HG02884 (cell line): ENCODE measurements at regions not wholly inside any gene's neighbourhood (a gene's known extent, or its start where the extent isn't known, plus 50 kb on each side); places are given as distances from the start of the nearest gene placed in this dataset.

Source experiments
- ATAC-seq: cut with Tn5 transposase; IDR thresholded peaks from one replicate; pipeline ENCODE4 v1.9.1; 2021; ENCODE audit warnings: mild to moderate bottlenecking, moderate library complexity; ENCODE audit not compliant: unreplicated experiment

GRCh38 chr14:84152452-84152851, 1377.5 kb upstream of the FLRT2 start:
- ATAC-seq: no peak

DNA sequence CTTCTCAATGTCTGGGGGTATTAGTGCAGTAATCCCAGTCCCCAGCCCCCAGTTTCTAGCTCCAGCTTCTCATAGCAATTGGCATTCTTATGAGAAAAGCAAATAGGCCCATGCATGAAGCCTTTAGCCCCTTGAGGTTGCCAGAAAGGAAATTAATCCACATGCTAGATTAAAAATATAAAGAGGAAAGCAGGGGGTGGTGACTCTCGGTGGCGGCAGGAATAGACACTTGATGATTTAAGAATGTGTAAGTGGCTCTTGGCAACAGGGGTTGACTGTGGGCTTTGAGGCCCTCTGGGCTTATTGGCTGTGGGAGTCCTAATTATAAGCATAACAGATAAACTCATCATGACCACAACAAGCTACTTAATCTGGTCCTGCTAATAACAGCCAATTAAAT, 1367.3 kb upstream of the FLRT2 start:
- no peak for ATAC-seq

DNA sequence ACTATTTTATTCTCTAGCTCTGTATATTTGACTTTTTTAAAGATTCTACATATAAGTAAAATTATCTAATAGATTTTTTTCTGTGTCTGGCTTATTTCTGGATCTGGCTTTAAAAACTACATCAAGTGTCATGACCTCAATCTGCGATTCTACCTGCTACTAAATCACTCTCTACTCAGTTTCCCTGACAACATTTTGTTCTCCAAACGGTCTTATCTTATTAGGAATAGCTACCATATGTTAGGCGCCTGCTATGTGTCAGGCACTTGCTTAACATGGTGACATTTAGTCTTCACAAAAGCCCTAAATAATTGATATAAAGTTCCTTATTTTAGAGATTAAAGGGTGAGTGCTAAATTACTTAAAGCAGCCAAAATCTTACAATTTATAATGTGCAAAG, 1362.9 kb upstream of the FLRT2 start:
- no peak for ATAC-seq

DNA sequence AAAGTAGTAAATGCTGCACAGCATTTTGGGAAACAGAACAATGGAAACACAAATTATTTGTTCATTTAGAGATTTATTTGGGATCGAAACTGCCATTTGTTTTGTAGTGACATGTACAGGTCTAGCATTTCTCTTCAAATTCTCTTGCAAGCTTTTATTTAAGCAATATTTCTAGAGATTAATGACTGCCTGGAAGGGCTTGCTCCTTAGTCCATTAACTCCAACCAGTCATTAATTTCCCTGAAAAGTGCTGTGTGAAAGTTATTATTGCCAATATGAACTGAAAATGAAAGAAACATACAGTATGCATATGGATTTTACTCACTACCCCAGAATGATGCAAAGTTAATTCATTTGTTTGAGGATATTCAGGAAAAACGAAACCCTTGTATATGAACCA, 1349.6 kb upstream of the FLRT2 start:
- no peak for ATAC-seq

DNA sequence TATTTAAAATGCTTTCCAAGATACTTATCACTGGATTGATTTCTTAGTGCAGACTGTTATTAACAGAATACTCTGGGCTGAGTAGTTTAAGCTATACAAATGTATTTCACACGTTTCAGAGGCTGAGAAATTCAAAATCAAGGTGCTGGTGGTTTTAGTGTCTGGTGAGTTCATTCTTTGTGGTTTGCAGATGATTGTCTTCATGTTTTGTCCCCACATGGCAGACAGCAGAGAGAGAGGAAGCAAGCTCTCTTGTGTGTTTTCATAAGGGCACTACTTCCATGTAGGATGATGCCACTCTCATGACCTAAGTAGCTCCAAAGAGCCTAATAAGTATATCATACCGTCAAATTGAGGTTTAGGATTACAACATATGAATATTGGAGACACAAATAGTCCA, 1348.9 kb upstream of the FLRT2 start:
- no peak for ATAC-seq

DNA sequence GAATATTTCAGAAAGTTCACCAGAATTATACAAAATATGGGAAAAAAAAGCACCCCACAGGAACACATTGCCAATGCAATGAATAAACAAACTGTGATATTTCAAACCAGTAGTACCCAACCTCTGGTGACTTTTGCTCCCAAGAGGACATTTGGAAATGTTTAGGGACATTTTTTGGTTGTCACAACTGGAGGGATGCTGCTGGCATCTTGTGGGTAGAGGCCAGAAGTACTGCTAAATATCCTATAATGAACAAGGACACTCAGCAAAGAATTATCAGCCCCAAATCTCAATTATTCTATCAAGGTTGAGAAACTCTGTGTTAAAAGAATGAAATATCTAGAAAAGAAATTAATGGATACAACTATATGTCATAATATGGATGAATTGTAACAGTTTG, 1334.4 kb upstream of the FLRT2 start:
- no peak for ATAC-seq

DNA sequence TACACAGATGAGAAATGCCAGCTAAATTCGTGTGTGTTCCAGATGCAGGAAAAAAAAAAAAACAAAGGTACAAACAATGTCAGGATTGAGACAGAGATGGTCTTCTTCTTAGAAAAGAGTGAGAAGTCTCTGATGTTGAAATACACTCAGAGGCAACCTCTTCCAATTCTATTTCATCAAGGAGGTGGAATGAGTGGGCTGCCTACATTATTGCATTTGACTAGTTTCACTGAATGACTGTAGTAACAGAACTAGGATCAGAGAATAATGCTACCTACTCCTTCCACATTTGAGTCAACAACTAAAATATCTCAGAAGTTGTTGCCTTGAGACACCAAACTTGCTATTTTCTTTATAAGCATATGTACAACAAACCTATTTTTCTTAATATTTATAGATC, 1332.2 kb upstream of the FLRT2 start:
- no peak for ATAC-seq

DNA sequence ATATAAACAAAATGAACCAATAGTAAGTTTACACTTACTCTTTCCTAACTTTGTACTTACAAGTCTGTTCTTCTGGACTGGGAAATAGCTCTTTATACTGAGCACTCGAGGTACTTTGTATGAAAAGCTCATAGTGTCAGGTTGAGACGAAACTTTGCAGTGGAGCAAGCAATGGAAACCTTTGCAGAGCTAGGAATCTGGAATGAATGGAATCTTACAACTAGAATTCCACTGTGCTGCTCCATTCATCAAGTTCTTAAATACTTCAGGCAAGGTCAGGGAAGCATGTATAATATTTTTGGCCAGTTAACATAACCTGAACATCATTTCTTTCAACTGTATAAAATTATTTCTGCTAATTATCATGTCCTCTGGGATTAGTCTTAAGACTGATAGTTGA, 1327.5 kb upstream of the FLRT2 start:
- ATAC-seq: no peak

DNA sequence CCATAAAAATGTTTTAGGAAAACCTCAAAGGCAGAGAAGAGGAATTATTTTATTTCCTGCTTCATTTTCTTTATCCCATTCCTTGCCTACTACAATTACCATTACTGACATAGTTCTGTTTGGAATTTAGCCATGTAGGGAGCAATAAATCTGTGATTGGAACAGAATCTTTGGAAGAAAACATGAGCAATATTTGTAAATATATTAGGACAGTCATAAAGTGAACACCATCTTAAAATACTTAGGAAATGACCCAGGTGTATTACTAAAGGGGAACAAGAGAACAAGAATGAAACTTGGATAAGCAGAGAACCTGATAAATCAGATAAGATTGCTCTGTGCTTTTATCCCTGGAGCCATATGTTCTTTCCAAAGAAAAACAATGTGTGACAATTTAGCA, 1326.0 kb upstream of the FLRT2 start:
- ATAC-seq: no peak

DNA sequence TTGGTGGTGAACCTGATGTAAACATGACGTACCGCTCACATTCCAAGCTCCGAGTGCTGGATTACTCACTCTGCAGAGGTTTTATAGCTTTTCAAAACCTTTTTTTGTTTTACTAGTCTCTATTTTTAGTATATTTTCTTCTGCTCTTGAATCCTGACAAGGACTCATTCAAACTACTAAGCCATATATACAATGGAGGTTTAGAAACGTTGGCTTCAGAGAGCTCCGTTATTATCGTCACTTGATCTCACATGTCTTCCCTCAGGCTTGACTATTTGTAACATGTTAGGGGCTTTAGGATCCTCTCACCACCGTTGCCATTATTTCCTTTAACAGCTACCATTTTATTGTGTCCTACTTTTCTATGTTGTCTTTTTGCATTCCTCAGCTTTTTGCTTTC, 1321.5 kb upstream of the FLRT2 start:
- ATAC-seq: no peak

DNA sequence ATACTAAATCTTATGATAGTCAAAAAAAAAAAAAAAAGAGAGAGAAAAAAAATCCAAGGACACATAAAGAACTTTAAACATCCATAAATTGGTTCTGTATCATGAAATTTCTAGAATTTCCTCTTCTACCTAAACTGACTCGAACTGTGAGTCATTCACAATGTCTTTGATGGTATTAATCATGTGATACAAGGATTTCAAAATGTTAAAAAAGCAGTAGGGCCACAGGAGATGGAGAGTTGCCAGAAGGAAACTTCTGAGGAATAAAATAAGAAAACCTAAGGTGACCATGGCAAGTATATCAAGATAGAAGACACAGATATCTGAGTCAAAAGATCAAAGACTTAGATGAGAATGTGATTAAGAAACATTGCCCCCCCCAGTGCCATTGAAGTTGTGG, 1320.9 kb upstream of the FLRT2 start:
- ATAC-seq: no peak

- no peak for ATAC-seq
These were observed 1312.9 kb upstream of the FLRT2 start for GRCh38 chr14:84217066-84217465.

GRCh38 chr14:84225268-84225667, 1304.7 kb upstream of the FLRT2 start:
- no peak for ATAC-seq

DNA sequence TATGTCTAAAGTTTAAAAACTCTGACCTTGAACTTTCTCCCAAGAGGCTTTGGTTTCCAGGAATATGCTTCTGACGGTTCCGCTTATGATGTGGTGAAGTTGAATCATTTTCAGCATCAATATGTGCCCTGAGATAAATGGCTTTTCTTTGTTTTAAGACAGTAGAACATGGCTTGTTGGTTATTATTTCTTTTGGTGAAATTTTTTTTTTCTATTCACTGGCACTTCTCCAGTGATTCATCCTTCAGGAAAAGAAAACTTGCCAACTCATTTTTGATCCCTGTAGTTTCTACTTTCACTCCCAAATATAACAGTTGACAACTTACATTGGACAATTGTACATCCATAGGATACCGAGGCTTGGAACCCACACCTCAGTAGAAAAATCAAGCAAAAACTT, 1301.2 kb upstream of the FLRT2 start:
- ATAC-seq: no peak

DNA sequence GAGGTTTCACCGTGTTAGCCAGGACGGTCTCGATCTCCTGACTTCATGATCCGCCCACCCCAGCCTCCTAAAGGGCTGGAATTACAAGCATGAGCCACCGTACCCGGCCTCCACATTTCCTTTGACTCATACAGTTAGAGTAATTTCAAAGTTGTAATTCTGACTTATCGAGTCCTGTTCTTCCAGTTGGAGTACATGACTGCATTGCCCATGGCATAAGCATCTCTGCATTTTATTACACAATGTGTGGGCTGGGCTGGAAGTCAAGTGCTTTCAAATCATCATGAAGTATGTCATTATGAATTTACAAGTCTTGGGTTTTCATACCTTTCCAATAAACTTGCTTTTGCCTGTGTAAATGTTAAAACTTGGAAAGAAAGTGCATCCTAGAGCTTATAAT, 1295.7 kb upstream of the FLRT2 start:
- ATAC-seq: no peak

GRCh38 chr14:84236290-84236689, 1293.7 kb upstream of the FLRT2 start:
- ATAC-seq: no peak

DNA sequence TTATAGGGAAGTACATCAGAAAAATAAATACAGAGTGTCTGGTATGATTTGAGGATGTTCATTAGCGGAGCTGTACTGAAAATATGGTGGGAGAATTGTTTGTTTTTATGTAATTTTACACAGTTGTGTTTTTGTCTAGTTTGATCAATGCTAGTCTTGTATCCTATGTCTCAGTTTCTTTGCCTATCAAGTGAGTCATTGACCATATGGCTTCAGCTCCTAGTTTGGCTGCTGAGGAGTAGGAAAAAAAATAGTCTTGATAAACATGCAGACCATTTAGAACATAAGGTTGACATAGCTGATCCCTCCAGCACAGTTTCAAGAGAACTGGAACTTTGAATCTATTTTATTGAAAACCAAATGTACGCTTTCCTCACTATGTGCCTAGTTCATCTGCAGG, 1292.1 kb upstream of the FLRT2 start:
- no peak for ATAC-seq

GRCh38 chr14:84247693-84248092, 1282.3 kb upstream of the FLRT2 start:
- no peak for ATAC-seq

- ATAC-seq: no peak
These were observed 1279.1 kb upstream of the FLRT2 start for GRCh38 chr14:84250893-84251292.

GRCh38 chr14:84251411-84252115, 1278.4 kb upstream of the FLRT2 start:
- no peak for ATAC-seq

DNA sequence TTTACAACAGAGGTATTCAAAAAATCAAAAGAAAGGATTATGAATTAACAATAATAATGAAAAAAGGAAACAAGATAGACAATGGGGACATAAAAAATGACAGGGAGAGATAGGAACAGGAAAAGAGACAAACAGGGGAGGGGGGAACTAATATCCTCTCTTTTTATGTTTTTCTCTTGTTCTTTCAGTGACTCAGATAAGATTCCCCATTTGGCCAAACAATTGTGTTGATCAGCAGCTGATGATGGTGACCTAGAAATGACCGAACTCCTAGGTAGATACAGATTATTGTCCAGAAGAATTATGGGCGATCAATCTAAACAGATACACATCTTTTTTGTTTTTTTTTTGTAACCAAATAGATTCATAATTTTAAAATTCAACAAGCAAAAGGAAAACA, 1277.2 kb upstream of the FLRT2 start:
- ATAC-seq: no peak

DNA sequence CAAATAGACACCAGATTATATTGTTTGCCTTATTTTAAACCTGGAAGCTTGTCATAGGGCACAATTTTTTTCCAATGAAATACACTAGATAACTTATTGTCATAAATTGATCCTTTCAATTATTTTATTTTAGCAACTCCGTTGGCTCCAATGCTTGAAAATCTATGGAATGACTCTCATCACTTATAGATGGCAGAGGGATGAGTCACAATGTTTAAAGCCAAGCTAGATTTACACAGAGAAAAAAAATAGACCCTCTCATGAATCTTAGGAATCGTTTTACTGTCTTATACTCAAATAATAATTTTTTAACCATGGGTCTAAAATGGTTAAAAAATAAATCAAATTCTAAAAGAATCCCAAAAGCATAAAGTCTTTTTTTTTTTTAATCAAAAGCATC, 1276.6 kb upstream of the FLRT2 start:
- no peak for ATAC-seq

- no peak for ATAC-seq
These were observed 1275.7 kb upstream of the FLRT2 start for GRCh38 chr14:84254290-84254689.
